ENCODE measurements at regions not wholly inside any gene's neighbourhood (a gene's known extent, or its start where the extent isn't known, plus 50 kb on each side); places are given as distances from the start of the nearest gene placed in this dataset.

DNA sequence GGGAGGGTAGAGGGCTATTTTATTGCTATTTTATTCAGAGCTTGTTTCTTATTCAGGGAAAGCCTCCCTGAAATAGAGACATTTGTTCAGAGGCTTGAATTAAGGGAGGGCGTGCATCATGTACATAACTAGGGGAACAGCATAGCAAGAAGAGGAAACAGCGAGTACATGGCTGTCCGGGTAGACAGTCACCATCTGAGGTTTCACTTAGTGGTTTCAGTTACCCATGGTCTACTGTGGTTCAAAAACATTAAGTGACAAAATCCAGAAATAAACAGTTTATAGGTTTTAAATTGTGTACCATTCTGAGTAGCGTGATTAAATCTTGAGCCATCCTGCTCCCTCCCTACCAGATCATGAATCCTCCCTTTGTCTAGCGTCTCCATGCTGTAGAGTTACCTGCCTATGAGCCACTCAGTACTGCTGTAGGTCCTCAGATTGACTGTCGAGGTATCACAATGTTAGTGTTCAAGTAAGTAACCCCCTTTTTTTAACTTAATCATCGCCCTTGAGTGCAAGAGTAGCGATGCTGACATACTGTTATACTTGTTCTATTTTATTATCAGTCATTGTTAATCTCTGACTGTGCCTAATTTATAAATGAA, 791.5 kb downstream of the TFAP2A start:
- no peak for DNase-seq (ENCODE audit: low spot score)
- no peaks in the 10 kb centered on the region for H3K9me3 ChIP-seq (ENCODE audit: control insufficient read depth in 4 of 4, low read length in 3 of 4)
- no peaks in the 10 kb centered on the region for H3K36me3 ChIP-seq (ENCODE audit: control insufficient read depth in 4 of 4, insufficient read depth in 3 of 4, low read depth in 1 of 4, low read length in 3 of 4)
- TF ChIP-seq FOXA1 (IDR thresholded peaks at IDR 0.05) (no peak), RXRA (IDR thresholded peaks at IDR 0.05) (no peak), SP1 (IDR thresholded peaks at IDR 0.05) (no peak), JUND (IDR thresholded peaks at IDR 0.05) (no peak), NR2F2 (IDR thresholded peaks at IDR 0.05) (no peak), ATF3 (IDR thresholded peaks at IDR 0.05) (no peak), YY1 (IDR thresholded peaks at IDR 0.05) (no peak), ZBTB33 (IDR thresholded peaks at IDR 0.05) (no peak), EGR1 (IDR thresholded peaks at IDR 0.05; ENCODE audit: low read depth in 2 of 2) (no peak), FOXA2 (IDR thresholded peaks at IDR 0.05) (no peak), REST (IDR thresholded peaks at IDR 0.05) (no peak), HNF4G (IDR thresholded peaks at IDR 0.05) (no peak), GABPA (IDR thresholded peaks at IDR 0.05 in 1 of 2, conservative IDR thresholded peaks at IDR 0.05 in 1 of 2) (no peak), HNF4A (conservative IDR thresholded peaks at IDR 0.05) (no peak)
- TF ChIP-seq, protein P1, sequence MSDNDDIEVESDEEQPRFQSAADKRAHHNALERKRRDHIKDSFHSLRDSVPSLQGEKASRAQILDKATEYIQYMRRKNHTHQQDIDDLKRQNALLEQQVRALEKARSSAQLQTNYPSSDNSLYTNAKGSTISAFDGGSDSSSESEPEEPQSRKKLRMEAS (IDR thresholded peaks at IDR 0.05), result no peak
- no peak overlapping the region for H3K27ac ChIP-seq (ENCODE audit: low read depth in 1 of 2, low read length in 2 of 2)
- 92% methylated on average over 8 of the region's 8 CpGs for WGBS
- no peak overlapping the region for H3K4me3 ChIP-seq (ENCODE audit: low read depth in 1 of 3, low read length in 3 of 3)
- no peaks in the 10 kb centered on the region for H3K4me1 ChIP-seq (ENCODE audit: control insufficient read depth in 4 of 4, insufficient read depth in 4 of 4, low read length in 3 of 4)
- H3K27me3 ChIP-seq (ENCODE audit: control insufficient read depth in 4 of 4, insufficient read depth in 4 of 4, low read length in 3 of 4), result no peaks in the 10 kb centered on the region
- H3K9ac ChIP-seq (ENCODE audit: low read depth in 1 of 2, low read length in 2 of 2), result no peak overlapping the region

DNA sequence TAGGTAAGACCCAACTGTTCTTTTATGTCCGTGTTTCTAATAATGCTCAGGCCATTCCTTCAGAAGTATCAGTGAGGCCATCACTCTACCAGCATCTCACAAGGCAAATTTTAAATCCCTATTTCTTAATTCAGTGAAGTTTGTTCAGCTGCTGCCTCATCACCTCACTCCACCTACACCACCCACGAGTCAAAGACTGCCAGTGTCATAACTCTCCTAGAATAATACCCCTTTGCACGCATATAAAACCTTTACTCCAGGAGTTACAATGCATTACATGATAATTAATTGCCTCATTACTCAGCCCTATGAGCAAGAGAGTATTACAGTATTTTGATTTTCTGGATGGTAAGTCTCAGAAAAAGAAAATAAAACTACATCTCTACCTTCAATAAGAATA, 793.6 kb downstream of the TFAP2A start:
- H3K4me3 ChIP-seq (ENCODE audit: low read depth in 1 of 3, low read length in 3 of 3), result no peak overlapping the region
- H3K9me3 ChIP-seq (ENCODE audit: control insufficient read depth in 4 of 4, low read length in 3 of 4), result no peaks in the 10 kb centered on the region
- WGBS, result 81% methylated on average over 3 of the region's 3 CpGs
- no peak for DNase-seq (ENCODE audit: low spot score)
- no peak overlapping the region for H3K27ac ChIP-seq (ENCODE audit: low read depth in 1 of 2, low read length in 2 of 2)
- H3K27me3 ChIP-seq (ENCODE audit: control insufficient read depth in 4 of 4, insufficient read depth in 4 of 4, low read length in 3 of 4), result no peaks in the 10 kb centered on the region
- no peaks in the 10 kb centered on the region for H3K4me1 ChIP-seq (ENCODE audit: control insufficient read depth in 4 of 4, insufficient read depth in 4 of 4, low read length in 3 of 4)
- H3K9ac ChIP-seq (ENCODE audit: low read depth in 1 of 2, low read length in 2 of 2), result no peak overlapping the region
- H3K36me3 ChIP-seq (ENCODE audit: control insufficient read depth in 4 of 4, insufficient read depth in 3 of 4, low read depth in 1 of 4, low read length in 3 of 4), result no peaks in the 10 kb centered on the region
- TF ChIP-seq ZBTB33 (IDR thresholded peaks at IDR 0.05) (no peak), JUND (IDR thresholded peaks at IDR 0.05) (no peak), RXRA (IDR thresholded peaks at IDR 0.05) (no peak), HNF4A (conservative IDR thresholded peaks at IDR 0.05) (no peak), HNF4G (IDR thresholded peaks at IDR 0.05) (no peak), ATF3 (IDR thresholded peaks at IDR 0.05) (no peak), FOXA2 (IDR thresholded peaks at IDR 0.05) (no peak), YY1 (IDR thresholded peaks at IDR 0.05) (no peak), GABPA (IDR thresholded peaks at IDR 0.05 in 1 of 2, conservative IDR thresholded peaks at IDR 0.05 in 1 of 2) (no peak), RAD21 (IDR thresholded peaks at IDR 0.05) (no peak), FOXA1 (IDR thresholded peaks at IDR 0.05) (no peak)
- TF ChIP-seq, protein P1 (IDR thresholded peaks at IDR 0.05), result no peak
- TF ChIP-seq, protein P2, sequence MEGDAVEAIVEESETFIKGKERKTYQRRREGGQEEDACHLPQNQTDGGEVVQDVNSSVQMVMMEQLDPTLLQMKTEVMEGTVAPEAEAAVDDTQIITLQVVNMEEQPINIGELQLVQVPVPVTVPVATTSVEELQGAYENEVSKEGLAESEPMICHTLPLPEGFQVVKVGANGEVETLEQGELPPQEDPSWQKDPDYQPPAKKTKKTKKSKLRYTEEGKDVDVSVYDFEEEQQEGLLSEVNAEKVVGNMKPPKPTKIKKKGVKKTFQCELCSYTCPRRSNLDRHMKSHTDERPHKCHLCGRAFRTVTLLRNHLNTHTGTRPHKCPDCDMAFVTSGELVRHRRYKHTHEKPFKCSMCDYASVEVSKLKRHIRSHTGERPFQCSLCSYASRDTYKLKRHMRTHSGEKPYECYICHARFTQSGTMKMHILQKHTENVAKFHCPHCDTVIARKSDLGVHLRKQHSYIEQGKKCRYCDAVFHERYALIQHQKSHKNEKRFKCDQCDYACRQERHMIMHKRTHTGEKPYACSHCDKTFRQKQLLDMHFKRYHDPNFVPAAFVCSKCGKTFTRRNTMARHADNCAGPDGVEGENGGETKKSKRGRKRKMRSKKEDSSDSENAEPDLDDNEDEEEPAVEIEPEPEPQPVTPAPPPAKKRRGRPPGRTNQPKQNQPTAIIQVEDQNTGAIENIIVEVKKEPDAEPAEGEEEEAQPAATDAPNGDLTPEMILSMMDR (IDR thresholded peaks at IDR 0.05; ENCODE audit: low read depth, low read length, missing input control), result no peak

Data from liver (tissue), 8 donors.